Upper lobe of left lung (tissue), 6 donors: ENCODE measurements at regions not wholly inside any gene's neighbourhood (a gene's known extent, or its start where the extent isn't known, plus 50 kb on each side); places are given as distances from the start of the nearest gene placed in this dataset.

Experiments used
- ATAC-seq, 2 donors: fragments of 200-7000 bp; cut with Tn5 transposase; one replicate each; pipeline ENCODE4 v1.9.1; 2022; ENCODE audit warnings: mild to moderate bottlenecking in 2 of 2, moderate library complexity in 2 of 2; ENCODE audit not compliant: low FRiP score in 2 of 2
- DNase-seq, 2 donors: peaks; one replicate each; pipeline ENCODE4 v3.0.0-alpha.2; 2019 to 2020
- H3K27ac ChIP-seq, 4 donors: fragments of 200-600 bp; sonication (generic); one replicate each; pipeline ENCODE4 v1.5.1; 2016 to 2019
- H3K27me3 ChIP-seq, 4 donors: fragments of 200-600 bp; sonication (generic); one replicate each; pipeline ENCODE4 v1.5.1; 2017 to 2019
- H3K36me3 ChIP-seq, 4 donors: fragments of 200-600 bp; sonication (generic); one replicate each; pipeline ENCODE4 v1.5.1; 2016 to 2019
- H3K4me1 ChIP-seq, 4 donors: fragments of 200-600 bp; sonication (generic); one replicate each; pipeline ENCODE4 v1.5.1; 2018 to 2019
- H3K4me3 ChIP-seq, 4 donors: fragments of 200-600 bp; sonication (generic); one replicate each; pipeline ENCODE4 v1.5.1; 2017 to 2019; ENCODE audit warnings: mild to moderate bottlenecking in 2 of 4, moderate library complexity in 1 of 4
- H3K9me3 ChIP-seq, 4 donors: fragments of 200-600 bp; sonication (generic); one replicate each; pipeline ENCODE4 v1.5.1; 2018 to 2019
- EP300 ChIP-seq, 4 donors: sonication (generic); formaldehyde crosslinking; IDR thresholded peaks; one replicate each; pipeline ENCODE4 v1.5.1; 2017; ENCODE audit warnings: antibody characterized with exemption in 4 of 4, control low read depth in 2 of 4
- POLR2A ChIP-seq, 4 donors: fragments of 450-650 bp; IDR thresholded peaks; one replicate each; pipeline ENCODE4 v1.5.1; 2016 to 2017; ENCODE audit warnings: antibody characterized with exemption in 4 of 4, mild to moderate bottlenecking in 2 of 4
- POLR2AphosphoS5 ChIP-seq, 2 donors: sonication (generic); formaldehyde crosslinking; IDR thresholded peaks; one replicate each; pipeline ENCODE4 v1.5.1; 2017; ENCODE audit warnings: antibody characterized with exemption in 2 of 2
- WGBS, 2 donors: methylation state at CpG; one replicate each; pipeline ENCODE4 v1.1.5; 2017 to 2018; 5-methylcytosine and 5-hydroxymethylcytosine counted together
- TF ChIP-seq, protein P1 (sequence below), 6 experiments: fragments of 450-650 bp in 4 of 6; fragments of 200-600 bp in 2 of 6; sonication (generic) in 2 of 6; IDR thresholded peaks; one replicate each; pipeline ENCODE4 v1.5.1; 2016 to 2019; ENCODE audit warnings: antibody characterized with exemption in 6 of 6
- donor health status: DM: no; HTN: no; CAD: no; lungs with moderate emphysema.
- donor health status: DM: no; HTN: yes; CAD: no; lungs with severe emphysema.

DNA sequence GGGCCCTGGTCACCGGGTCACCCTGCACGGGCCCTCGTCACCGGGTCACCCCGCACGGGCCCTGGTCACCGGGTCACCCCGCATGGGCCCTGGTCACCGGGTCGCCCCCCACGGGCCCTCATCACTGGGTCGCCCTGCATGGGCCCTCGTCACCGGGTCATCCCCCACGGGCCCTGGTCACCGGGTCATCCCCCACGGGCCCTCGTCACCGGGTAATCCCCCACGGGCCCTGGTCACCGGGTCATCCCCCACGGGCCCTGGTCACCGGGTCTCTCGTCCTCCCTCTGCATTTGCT lies 77.6 kb downstream of the RIPK4 start:
- 83 to 94% methylated on average over 19 to 20 of the region's 24 CpGs for whole genome bisulfite sequencing, 2 donors
- no peak for DNase-seq
- no peak overlapping the region for H3K27ac ChIP-seq
- TF ChIP-seq EP300 (IDR thresholded peaks at IDR 0.05) (no peak), POLR2AphosphoS5 (IDR thresholded peaks at IDR 0.05) (no peak), POLR2A (IDR thresholded peaks at IDR 0.05) (no peak)
- TF ChIP-seq, protein P1, sequence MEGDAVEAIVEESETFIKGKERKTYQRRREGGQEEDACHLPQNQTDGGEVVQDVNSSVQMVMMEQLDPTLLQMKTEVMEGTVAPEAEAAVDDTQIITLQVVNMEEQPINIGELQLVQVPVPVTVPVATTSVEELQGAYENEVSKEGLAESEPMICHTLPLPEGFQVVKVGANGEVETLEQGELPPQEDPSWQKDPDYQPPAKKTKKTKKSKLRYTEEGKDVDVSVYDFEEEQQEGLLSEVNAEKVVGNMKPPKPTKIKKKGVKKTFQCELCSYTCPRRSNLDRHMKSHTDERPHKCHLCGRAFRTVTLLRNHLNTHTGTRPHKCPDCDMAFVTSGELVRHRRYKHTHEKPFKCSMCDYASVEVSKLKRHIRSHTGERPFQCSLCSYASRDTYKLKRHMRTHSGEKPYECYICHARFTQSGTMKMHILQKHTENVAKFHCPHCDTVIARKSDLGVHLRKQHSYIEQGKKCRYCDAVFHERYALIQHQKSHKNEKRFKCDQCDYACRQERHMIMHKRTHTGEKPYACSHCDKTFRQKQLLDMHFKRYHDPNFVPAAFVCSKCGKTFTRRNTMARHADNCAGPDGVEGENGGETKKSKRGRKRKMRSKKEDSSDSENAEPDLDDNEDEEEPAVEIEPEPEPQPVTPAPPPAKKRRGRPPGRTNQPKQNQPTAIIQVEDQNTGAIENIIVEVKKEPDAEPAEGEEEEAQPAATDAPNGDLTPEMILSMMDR (IDR thresholded peaks at IDR 0.05) = no peak
- no peaks in the 10 kb centered on the region for H3K9me3 ChIP-seq
- no peak for ATAC-seq
- H3K4me1 ChIP-seq = peaks cover 0 to 6% (median 0%) of the 10 kb centered on the region in 4 donors
- no peaks in the 10 kb centered on the region for H3K27me3 ChIP-seq
- no peaks in the 10 kb centered on the region for H3K36me3 ChIP-seq
- H3K4me3 ChIP-seq = no peak overlapping the region

DNA sequence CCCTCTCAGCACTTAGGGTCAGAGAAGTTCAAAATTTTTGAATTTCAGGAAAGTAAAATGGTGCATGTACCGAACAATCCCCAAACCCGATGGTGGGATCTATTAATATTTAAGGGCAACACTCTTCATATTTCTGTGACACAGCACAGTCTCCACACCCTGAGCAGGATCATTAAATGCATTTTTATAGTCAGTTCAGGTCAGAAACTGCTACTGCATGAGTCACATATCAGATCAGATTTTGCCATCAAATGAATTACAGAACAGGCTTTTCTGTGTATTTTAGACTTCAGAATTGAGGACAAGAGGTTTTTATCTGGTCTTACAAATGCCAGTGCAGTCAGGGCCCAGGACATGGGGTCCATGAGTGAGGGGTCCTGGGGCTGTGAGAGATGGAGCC lies 79.2 kb downstream of the RIPK4 start:
- ATAC-seq (no peak), DNase-seq (no peak)
- TF ChIP-seq POLR2A (IDR thresholded peaks at IDR 0.05) (no peak), EP300 (IDR thresholded peaks at IDR 0.05) (no peak), POLR2AphosphoS5 (IDR thresholded peaks at IDR 0.05) (no peak)

DNA sequence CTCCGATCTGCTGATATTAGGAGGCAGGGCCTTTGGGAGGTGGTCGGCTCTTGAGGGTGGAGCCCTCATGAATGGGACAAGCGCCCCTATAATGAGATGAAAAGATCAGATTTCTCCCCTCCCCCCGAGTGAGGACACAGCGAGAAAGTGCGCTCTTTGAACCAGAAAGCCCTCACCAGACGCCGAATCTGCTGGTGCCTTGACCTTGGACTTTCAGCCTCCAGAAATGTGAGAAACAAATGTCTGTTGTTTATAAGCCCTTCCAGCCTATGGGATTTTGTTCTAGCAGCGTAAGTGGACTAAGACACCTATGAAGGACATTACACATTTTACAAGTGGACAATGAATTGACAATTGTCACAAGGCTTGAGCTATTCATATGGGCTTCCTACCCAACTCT lies 80.2 kb downstream of the RIPK4 start:
- Histone ChIP-seq H3K4me3 (no peak overlapping the region), H3K9me3 (no peaks in the 10 kb centered on the region), H3K4me1 (peaks cover 0 to 7% (median 0%) of the 10 kb centered on the region in 4 donors), H3K36me3 (no peaks in the 10 kb centered on the region), H3K27ac (no peak overlapping the region), H3K27me3 (no peaks in the 10 kb centered on the region)
- TF ChIP-seq POLR2AphosphoS5 (IDR thresholded peaks at IDR 0.05) (no peak), EP300 (IDR thresholded peaks at IDR 0.05) (no peak), POLR2A (IDR thresholded peaks at IDR 0.05) (no peak)
- TF ChIP-seq, protein P1 (IDR thresholded peaks at IDR 0.05) = no peak
- ATAC-seq = no peak
- 80 to 81% methylated on average over 4 to 9 of the region's 9 CpGs for WGBS, 2 donors
- DNase-seq = no peak

More for the DNA sequence above, 79.2 kb downstream of the RIPK4 start:
- no peak overlapping the region for H3K27ac ChIP-seq
- no peak overlapping the region for H3K4me3 ChIP-seq
- no peaks in the 10 kb centered on the region for H3K9me3 ChIP-seq
- H3K4me1 ChIP-seq = peaks cover 0 to 6% (median 0%) of the 10 kb centered on the region in 4 donors
- H3K27me3 ChIP-seq = no peaks in the 10 kb centered on the region
- H3K36me3 ChIP-seq = no peaks in the 10 kb centered on the region
- WGBS, 2 donors = 87 to 96% methylated on average over 2 of the region's 2 CpGs

DNA sequence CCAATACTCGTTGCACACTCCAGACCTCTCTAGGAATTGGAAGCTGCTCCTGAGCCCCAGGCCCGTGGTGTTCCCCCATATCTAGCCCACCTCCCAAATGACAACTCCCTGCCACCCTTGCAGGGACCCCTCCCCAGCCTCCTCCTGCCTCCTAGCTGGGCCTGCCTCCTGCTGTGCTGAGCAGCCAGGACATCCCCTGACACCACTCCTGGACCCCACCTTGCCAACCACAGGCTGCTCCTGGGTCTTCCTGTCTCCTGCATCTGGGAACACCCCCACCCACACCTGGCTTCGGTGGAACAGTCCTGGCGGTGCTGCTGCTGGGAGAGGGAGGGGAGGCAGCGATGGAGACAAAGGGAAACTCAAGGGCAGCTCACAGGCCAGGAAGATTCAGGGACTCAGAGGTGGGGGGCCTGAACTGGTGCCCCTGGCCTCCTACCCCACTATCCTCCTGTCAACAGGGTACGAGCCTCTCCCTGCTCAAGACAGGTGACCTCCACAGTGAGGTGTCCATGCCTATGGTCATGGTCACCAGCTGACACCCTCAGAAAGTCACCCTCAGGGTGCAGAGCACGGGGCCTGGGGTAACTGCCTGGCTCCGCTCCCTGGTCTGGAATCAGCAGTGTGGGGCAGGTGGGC lies 81.2 kb downstream of the RIPK4 start:
- DNase-seq = no peak
- ATAC-seq = peak in 1 of 2 donors; percentile 5
- no peak overlapping the region for H3K4me3 ChIP-seq
- H3K27ac ChIP-seq = peak overlapping the region in 2 of 4 donors; percentile 56 to 57
- WGBS, 2 donors = 69 to 86% methylated on average over 2 to 8 of the region's 8 CpGs
- H3K9me3 ChIP-seq = no peaks in the 10 kb centered on the region
- H3K36me3 ChIP-seq = no peaks in the 10 kb centered on the region
- H3K27me3 ChIP-seq = no peaks in the 10 kb centered on the region
- TF ChIP-seq POLR2AphosphoS5 (IDR thresholded peaks at IDR 0.05) = no peak
- TF ChIP-seq, protein P1 (IDR thresholded peaks at IDR 0.05) = no peak
- TF ChIP-seq POLR2A (IDR thresholded peaks at IDR 0.05) = no peak
- no peak for TF ChIP-seq EP300 (IDR thresholded peaks at IDR 0.05)
- H3K4me1 ChIP-seq = peaks cover 0 to 17% (median 0%) of the 10 kb centered on the region in 4 donors

DNA sequence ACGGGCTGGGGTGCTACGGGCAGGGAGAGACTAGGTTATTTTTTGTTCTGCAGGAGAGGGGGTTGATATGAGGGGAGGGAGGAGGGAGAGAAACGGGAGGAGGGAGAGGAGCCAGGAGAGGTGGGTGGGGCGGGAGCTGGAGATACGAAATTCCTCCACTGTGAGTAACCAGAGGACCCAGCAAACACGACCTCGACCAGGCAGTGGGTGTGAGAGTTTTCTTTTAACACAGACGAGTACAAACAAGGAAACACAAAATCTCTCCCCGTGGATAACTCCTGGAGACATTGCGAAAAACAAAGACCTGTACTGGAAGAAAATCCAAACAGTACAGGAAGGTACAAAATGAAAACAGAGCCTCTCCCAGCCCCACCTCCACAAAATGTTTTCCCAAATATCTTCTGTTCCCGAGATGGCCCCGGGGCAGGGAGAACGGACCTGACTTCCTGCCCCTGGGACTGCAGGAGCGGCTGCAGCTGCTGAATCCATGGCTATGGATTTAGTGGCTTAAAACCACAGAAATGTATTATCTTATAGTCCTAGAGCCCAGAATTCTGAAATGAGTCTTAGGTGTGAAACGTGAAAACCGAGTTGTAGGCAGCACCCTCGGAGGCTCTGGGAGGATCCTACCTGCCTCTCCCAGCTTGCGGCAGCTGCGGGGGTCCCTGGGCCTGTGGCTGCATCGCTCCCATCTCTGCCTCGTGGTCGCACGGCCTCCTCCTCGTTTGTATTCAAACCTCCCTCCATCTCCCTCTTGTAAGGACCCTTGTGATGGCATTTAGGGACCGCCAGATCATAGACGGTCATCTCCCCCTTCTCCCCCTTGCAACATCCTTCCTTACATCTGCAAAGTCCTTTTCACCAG lies 82.2 kb downstream of the RIPK4 start:
- H3K27me3 ChIP-seq = no peaks in the 10 kb centered on the region
- H3K4me3 ChIP-seq = no peak overlapping the region
- DNase-seq (peak in 1 of 2 donors; percentile 43), ATAC-seq (peak in 1 of 2 donors; percentile 68)
- TF ChIP-seq POLR2A (IDR thresholded peaks at IDR 0.05) (no peak), EP300 (IDR thresholded peaks at IDR 0.05) (no peak), POLR2AphosphoS5 (IDR thresholded peaks at IDR 0.05) (no peak)
- TF ChIP-seq, protein P1 (IDR thresholded peaks at IDR 0.05) = no peak
- 56 to 61% methylated on average over 26 of the region's 26 CpGs for WGBS, 2 donors
- peaks cover 0 to 20% (median under 1%) of the 10 kb centered on the region in 4 donors for H3K4me1 ChIP-seq
- no peaks in the 10 kb centered on the region for H3K9me3 ChIP-seq
- H3K36me3 ChIP-seq = no peaks in the 10 kb centered on the region
- H3K27ac ChIP-seq = peak overlapping the region in 3 of 4 donors; percentile 44 to 57 (median 56)
